ENCODE measurements at regions not wholly inside any gene's neighbourhood (a gene's known extent, or its start where the extent isn't known, plus 50 kb on each side); places are given as distances from the start of the nearest gene placed in this dataset.

GRCh38 chr4:126610933-126611332 lies 1021.8 kb upstream of the INTU start:
- no peak overlapping the region for H3K4me3 ChIP-seq
- no peak overlapping the region for H3K27ac ChIP-seq
- TF ChIP-seq CTCF (IDR thresholded peaks at IDR 0.05 in 4 of 5, conservative IDR thresholded peaks at IDR 0.05 in 1 of 5), result no peak
- TF ChIP-seq POLR2A (IDR thresholded peaks at IDR 0.05), result no peak
- intact Hi-C loops (cut with DNase I; ENCODE audit: low total_unique reads) (no loop called here), in situ Hi-C loops (cut with MboI; ENCODE audit: low sequenced_read_pairs in 4 of 4) (loop anchor here in 1 of 4 donors (25.0 kb wide), 1 partner anchor 1299 kb away; the partner anchor contains the start of gene FAT4)
- H3K4me1 ChIP-seq, result no peaks in the 10 kb centered on the region
- DNase-seq (no peak), ATAC-seq (no peak)
- H3K27me3 ChIP-seq, result no peaks in the 10 kb centered on the region
- H3K36me3 ChIP-seq, result no peaks in the 10 kb centered on the region
- no peaks in the 10 kb centered on the region for H3K9me3 ChIP-seq

- DNase-seq (no peak), ATAC-seq (no peak)
- Histone ChIP-seq H3K4me1 (no peaks in the 10 kb centered on the region), H3K36me3 (no peaks in the 10 kb centered on the region), H3K4me3 (no peak overlapping the region), H3K9me3 (no peaks in the 10 kb centered on the region), H3K27ac (no peak overlapping the region), H3K27me3 (no peaks in the 10 kb centered on the region)
- intact Hi-C loops (cut with DNase I; ENCODE audit: low total_unique reads) (no loop called here), in situ Hi-C loops (cut with MboI; ENCODE audit: low sequenced_read_pairs in 4 of 4) (loop anchor here in 1 of 4 donors (25.0 kb wide), 1 partner anchor 1300 kb away; the partner anchor contains the start of gene FAT4)
- no peak for TF ChIP-seq CTCF (IDR thresholded peaks at IDR 0.05 in 4 of 5, conservative IDR thresholded peaks at IDR 0.05 in 1 of 5)
- TF ChIP-seq POLR2A (IDR thresholded peaks at IDR 0.05), result no peak
Measured at GRCh38 chr4:126611900-126612299, 1020.9 kb upstream of the INTU start.

GRCh38 chr4:126614356-126614855 lies 1018.4 kb upstream of the INTU start:
- DNase-seq, result no peak
- no peak for ATAC-seq
- TF ChIP-seq CTCF (IDR thresholded peaks at IDR 0.05 in 4 of 5, conservative IDR thresholded peaks at IDR 0.05 in 1 of 5) (no peak), POLR2A (IDR thresholded peaks at IDR 0.05) (no peak)
- Histone ChIP-seq H3K27ac (no peak overlapping the region), H3K4me1 (no peaks in the 10 kb centered on the region), H3K9me3 (no peaks in the 10 kb centered on the region), H3K36me3 (no peaks in the 10 kb centered on the region), H3K27me3 (no peaks in the 10 kb centered on the region), H3K4me3 (no peak overlapping the region)
- intact Hi-C loops (cut with DNase I; ENCODE audit: low total_unique reads) (no loop called here), in situ Hi-C loops (cut with MboI; ENCODE audit: low sequenced_read_pairs in 4 of 4) (loop anchor here in 1 of 4 donors (25.0 kb wide), 1 partner anchor 1302 kb away; the partner anchor contains the start of gene FAT4)

- DNase-seq (no peak), ATAC-seq (no peak)
- Histone ChIP-seq H3K9me3 (no peaks in the 10 kb centered on the region), H3K4me1 (no peaks in the 10 kb centered on the region), H3K36me3 (no peaks in the 10 kb centered on the region), H3K4me3 (no peak overlapping the region), H3K27ac (no peak overlapping the region), H3K27me3 (no peaks in the 10 kb centered on the region)
- TF ChIP-seq CTCF (IDR thresholded peaks at IDR 0.05 in 4 of 5, conservative IDR thresholded peaks at IDR 0.05 in 1 of 5), result no peak
- TF ChIP-seq POLR2A (IDR thresholded peaks at IDR 0.05), result no peak
- in situ Hi-C loops (cut with MboI; ENCODE audit: low sequenced_read_pairs in 4 of 4) (loop anchor here in 1 of 4 donors (25.0 kb wide), 1 partner anchor 1304 kb away; the partner anchor contains the start of gene FAT4), intact Hi-C loops (cut with DNase I; ENCODE audit: low total_unique reads) (no loop called here)
Measured at GRCh38 chr4:126616795-126617194, 1016.0 kb upstream of the INTU start.

GRCh38 chr4:126627255-126627654 lies 1005.5 kb upstream of the INTU start:
- H3K4me3 ChIP-seq, result no peak overlapping the region
- in situ Hi-C loops (cut with MboI; ENCODE audit: low sequenced_read_pairs in 4 of 4) (loop anchor here in 1 of 4 donors (25.0 kb wide), 1 partner anchor 90 kb away; no protein-coding TSS in a partner anchor), intact Hi-C loops (cut with DNase I; ENCODE audit: low total_unique reads) (no loop called here)
- H3K27me3 ChIP-seq, result no peaks in the 10 kb centered on the region
- no peaks in the 10 kb centered on the region for H3K9me3 ChIP-seq
- TF ChIP-seq POLR2A (IDR thresholded peaks at IDR 0.05), result no peak
- TF ChIP-seq CTCF (IDR thresholded peaks at IDR 0.05 in 4 of 5, conservative IDR thresholded peaks at IDR 0.05 in 1 of 5), result no peak
- DNase-seq (no peak), ATAC-seq (no peak)
- no peaks in the 10 kb centered on the region for H3K36me3 ChIP-seq
- H3K4me1 ChIP-seq, result no peaks in the 10 kb centered on the region
- H3K27ac ChIP-seq, result no peak overlapping the region
